ENCODE measurements at regions not wholly inside any gene's neighbourhood (a gene's known extent, or its start where the extent isn't known, plus 50 kb on each side); places are given as distances from the start of the nearest gene placed in this dataset.

DNA sequence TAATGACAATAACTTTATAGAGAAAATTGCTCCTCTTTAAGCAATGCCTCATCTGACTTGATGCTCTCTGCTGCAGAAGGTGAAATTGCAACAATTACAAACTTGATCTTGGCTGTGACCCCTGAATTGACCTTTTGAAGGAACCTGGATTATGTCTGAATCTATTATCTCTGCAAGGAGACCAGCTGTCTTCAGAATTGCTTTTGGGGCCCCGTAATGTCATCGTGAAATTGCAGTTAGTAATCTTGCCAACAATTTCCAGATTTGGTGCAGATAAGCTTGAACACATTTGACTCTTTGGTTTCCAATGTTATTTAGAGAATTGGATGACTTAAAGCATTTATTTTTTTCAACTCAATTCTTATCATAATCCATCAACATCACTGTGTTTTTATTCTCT, 520.6 kb downstream of the CCSER2 start:
- TF ChIP-seq GATA2 (IDR thresholded peaks at IDR 0.05; ENCODE audit: low read depth, low read length): peak; percentile 65; the same call in 1 of the 2 replicates
- TF ChIP-seq GATA3 (IDR thresholded peaks at IDR 0.05; ENCODE audit: low read depth, low read length): peak; percentile 67
